Left cardiac atrium (tissue), 4 donors: ENCODE measurements at regions not wholly inside any gene's neighbourhood (a gene's known extent, or its start where the extent isn't known, plus 50 kb on each side); places are given as distances from the start of the nearest gene placed in this dataset.
"Not testable (repeated sequence)": the region's sequence is repeated elsewhere in the genome, so short reads cannot be mapped to it uniquely, and the experiment has no call there.

Source experiments
- ATAC-seq, 2 donors: fragments of 200-7000 bp; cut with Tn5 transposase; one replicate each; pipeline ENCODE4 v1.9.1; 2020; ENCODE audit warnings: mild to moderate bottlenecking in 2 of 2, moderate library complexity in 2 of 2
- DNase-seq: peaks from one replicate; pipeline ENCODE4 v3.0.0-alpha.2; 2020
- intact Hi-C, 2 donors: fragments of 100-400 bp; cut with DNase I; formaldehyde crosslinking; loops; one replicate each; pipeline versions ENCODE4 v1.14.1 to v1.15.1; 2022 to 2023
- donor health status: DM: no; HTN: yes; CAD: no.
- donor health status: DM: no; HTN: yes; CAD: no; lungs with severe emphysema.
- donor health status: DM: yes; HTN: yes; CAD: no.
- donor health status: Dilated cardiomyopathy.

DNA sequence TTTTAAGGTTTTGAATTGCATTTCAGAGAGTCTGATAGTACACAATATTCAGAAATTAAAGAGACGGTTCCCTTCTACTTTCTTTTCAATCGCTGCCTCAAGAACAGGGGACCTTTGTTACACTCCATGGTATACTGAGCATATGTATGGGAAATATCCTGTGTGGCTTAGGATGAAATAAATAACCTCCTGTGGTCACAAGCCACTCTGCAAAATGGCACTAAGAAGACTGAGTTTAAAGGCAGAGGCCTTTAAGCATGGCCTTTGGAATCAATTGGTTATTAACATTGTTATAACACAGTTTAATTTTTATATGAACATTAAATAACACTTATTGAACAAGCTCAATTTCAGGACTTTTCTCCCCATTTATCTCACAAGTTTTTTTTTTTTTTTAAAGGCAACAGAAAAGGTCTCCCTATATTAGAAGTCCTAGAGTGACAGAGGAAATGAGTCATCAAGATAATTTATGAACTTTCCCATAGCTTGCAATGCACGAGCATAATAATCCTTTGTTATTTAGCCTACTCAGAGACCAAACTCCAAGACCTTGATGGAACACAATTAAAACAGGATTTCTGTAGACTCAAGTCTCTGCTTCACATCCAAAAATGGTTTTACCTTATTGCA is 341.9 kb downstream of the TMEM167A start:
- DNase-seq = no peak
- peak in 1 of 2 donors; percentile 47 for ATAC-seq
- intact Hi-C loops = no loop called here

GRCh38 chr5:82734347-82734746 is 342.8 kb downstream of the TMEM167A start:
- no peak for DNase-seq
- intact Hi-C loops = no loop called here
- peak in 1 of 2 donors; percentile 49 for ATAC-seq

- no peak for DNase-seq
- no peak for ATAC-seq
Measured at GRCh38 chr5:82730913-82731312, 346.3 kb downstream of the TMEM167A start.

GRCh38 chr5:82728926-82729702 is 348.1 kb downstream of the TMEM167A start:
- no peak for ATAC-seq
- intact Hi-C loops = no loop called here
- DNase-seq = no peak

More at GRCh38 chr5:82730913-82731312, 346.3 kb downstream of the TMEM167A start:
- intact Hi-C loops = no loop called here

- DNase-seq (no peak), ATAC-seq (no peak)
- intact Hi-C loops = no loop called here
Measured at GRCh38 chr5:82723168-82723567, 354.0 kb downstream of the TMEM167A start.

DNA sequence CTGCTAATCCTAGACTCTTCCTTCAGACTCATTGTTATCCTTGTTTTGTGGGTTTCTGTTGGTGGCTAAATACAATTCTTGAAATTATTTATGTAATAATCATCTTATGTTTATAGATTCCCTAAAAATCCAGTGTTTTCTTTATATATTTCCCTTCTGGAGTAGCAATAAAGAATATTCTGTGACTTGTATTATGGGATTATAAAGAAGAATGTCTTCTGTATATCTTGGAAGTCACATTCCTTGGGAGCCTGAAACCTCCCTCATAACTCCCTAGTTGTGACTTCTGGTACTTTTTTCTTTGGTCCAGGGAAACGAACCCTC is 356.1 kb downstream of the TMEM167A start:
- ATAC-seq (no peak), DNase-seq (no peak)
- intact Hi-C loops = no loop called here

DNA sequence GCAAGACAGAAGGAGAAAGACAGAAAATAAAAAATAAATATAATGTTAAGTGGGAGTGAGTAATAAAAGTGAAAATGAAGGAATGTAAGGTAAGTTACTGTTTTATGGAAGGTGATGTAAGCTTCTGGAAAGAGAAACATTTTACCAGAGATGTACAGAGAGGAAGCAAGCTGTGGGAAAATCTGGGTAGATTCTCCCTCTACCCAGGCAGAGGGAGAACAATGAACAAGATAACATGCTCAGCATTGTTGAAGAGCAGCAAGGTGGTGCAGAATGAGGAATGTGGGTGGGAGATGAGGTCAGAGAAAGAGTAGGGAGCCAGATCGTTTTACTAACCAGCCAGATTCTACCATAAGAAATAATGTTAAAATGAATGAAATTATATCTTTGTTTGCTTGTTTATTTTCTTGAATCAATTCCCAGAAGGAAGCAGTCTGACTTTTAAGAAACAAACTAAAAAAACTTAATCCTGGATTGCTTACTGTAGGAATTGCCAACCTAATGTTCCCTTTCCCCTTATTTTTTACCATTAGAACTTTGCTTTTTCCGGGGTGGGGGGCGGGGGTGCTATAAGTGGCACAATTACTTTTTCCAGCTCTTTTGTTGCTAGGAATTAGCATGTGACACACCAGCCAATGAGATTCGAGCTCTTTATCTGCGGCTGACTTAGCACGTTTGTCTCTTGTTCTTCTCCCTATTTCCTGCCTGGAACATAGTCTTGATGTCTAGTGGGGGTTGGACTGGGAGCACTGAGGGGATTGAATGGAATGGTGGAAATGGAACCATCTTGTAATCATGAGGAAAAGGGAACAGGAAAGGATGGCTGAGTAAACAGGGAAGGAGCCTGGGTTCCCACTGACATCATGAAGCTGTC is 356.7 kb downstream of the TMEM167A start:
- ATAC-seq (no peak), DNase-seq (no peak)
- intact Hi-C loops = no loop called here

- ATAC-seq (peak; percentile 47 to 90), DNase-seq (peak; percentile 34)
- intact Hi-C loops = no loop called here
Measured at GRCh38 chr5:82719368-82719767, 357.8 kb downstream of the TMEM167A start.

- ATAC-seq (no peak), DNase-seq (no peak)
- intact Hi-C loops = no loop called here
Measured at GRCh38 chr5:82717738-82718137, 359.5 kb downstream of the TMEM167A start.

GRCh38 chr5:82714732-82715131 is 362.5 kb downstream of the TMEM167A start:
- ATAC-seq, intact Hi-C loops, DNase-seq: not testable (repeated sequence)

DNA sequence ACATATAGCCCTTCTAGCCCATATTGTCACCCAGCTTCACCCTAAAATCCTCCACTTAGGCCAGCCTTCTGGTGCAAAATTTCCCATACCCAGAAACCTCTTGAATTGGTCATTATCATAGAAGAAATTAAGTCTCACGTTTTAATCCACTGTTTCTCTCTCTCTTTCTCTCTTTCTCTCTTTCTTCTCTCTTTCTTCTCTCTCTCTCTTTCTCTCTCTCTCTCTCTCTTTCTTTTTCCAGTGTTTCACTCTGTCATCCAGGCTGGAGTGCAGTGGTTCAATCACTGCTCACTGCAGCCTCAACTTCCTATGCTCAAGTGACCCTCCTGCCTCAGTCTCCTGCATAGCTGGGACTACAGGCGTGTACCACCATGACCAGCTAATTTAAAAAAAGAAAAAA is 363.4 kb downstream of the TMEM167A start:
- intact Hi-C loops = no loop called here
- DNase-seq = no peak

DNA sequence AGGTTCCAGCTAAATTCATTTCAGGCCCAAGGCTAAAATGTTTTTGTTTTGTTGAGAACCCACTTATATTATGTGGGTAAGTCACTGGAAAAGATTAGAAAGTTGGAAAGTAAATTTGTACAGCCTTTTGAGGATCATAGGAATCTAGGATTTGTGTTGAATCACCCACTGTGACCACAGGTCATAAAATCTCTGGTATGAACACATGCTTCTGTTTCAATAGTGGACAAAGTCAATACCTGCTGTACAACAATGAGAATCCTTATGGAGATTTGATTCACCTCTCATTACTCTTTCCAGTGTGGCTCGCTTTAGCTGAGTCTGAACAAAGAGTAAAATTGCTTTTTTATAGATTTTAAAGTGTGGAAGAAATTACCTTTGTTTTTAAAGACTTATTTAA is 369.5 kb downstream of the TMEM167A start:
- DNase-seq (no peak), ATAC-seq (no peak)
- intact Hi-C loops = no loop called here

More for the DNA sequence above, 363.4 kb downstream of the TMEM167A start:
- ATAC-seq = no peak

GRCh38 chr5:82704381-82704780 is 372.8 kb downstream of the TMEM167A start:
- intact Hi-C loops = no loop called here
- DNase-seq (no peak), ATAC-seq (no peak)

DNA sequence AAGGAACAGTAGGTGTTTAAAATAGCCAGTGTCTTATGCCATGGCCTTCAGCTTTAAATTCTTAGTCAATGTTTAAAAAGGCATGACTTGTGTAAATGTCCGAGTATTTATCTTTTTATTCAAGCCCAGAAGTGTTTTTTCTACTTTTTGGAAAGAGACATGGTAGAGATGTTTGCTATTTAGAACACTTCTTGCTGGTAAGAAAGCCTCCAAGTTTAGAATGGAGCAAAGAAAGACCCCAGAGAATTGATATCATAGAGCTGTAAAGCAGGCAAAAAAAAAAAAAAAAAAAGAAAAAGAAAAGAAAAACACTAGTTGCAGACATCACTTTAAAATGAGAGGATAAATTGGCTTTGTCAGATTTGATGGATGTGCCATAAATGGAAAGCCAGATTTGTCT is 375.1 kb downstream of the TMEM167A start:
- ATAC-seq = no peak
- no peak for DNase-seq
- intact Hi-C loops = no loop called here

DNA sequence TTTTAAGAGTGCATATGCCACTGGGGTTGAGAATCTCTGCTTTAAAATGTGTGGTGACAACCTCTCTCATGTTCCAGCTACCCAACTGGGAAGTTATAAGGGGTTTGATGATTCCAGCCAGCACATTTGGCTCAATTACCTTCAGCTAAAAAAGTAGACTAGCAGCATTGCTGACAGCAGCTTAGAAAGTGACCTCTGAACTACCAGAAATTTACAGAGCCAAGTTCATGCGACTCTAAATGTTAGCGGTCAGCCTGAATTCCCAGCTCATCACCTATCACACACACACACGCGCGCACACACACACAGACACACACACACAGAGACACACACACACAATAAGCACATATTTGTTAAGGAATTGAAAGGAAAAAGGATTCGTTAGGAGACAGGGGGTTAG is 377.5 kb downstream of the TMEM167A start:
- ATAC-seq (no peak), DNase-seq (no peak)
- intact Hi-C loops = no loop called here

DNA sequence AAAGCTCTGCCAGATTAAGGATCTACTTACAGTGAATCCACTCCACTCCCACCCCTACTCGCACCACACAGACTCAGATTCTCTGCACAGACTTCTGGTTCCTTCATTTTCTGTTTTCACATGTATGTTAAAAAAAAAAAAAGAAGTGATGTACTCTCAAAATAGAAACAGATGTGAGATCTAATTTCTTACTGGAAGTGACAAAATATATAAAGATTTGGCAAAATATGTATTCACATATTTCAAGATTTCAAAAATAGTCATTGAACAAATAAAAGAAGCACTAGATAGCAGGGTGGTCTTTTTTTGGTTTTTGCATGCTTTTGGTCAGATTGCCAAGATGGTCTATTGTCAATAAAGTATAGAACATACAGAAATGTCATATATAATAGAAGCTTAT is 379.2 kb downstream of the TMEM167A start:
- DNase-seq (no peak), ATAC-seq (no peak)
- intact Hi-C loops = no loop called here

GRCh38 chr5:82694711-82695285 is 382.4 kb downstream of the TMEM167A start:
- ATAC-seq (no peak), DNase-seq (no peak)
- intact Hi-C loops = no loop called here

- DNase-seq = no peak
- intact Hi-C loops = no loop called here
- ATAC-seq = no peak
Measured at GRCh38 chr5:82692826-82693225, 384.4 kb downstream of the TMEM167A start.

GRCh38 chr5:82684659-82685058 is 392.5 kb downstream of the TMEM167A start:
- DNase-seq (no peak), ATAC-seq (peak in 1 of 2 donors; percentile 36)
- intact Hi-C loops = no loop called here

DNA sequence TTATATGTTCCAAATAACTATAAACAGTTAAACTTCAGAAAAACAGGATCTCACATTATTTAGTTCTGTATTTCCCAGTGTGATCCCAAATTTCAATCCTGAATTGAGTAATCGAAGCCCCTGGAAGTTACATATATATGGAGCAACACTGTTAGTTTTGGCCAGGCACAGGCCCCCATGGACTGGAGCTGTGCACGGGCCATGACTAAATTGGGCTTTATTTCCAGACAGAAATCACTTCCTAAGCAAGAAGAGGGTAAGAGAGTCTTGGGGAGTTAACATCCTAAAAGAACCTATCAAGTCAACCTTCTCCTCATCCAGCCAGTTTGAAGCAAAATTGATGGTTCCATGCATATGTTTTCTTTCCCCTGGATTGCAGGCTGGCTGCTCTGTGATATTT is 393.0 kb downstream of the TMEM167A start:
- peak in 1 of 2 donors; percentile 55 for ATAC-seq
- no peak for DNase-seq

More for the DNA sequence above, 393.0 kb downstream of the TMEM167A start:
- intact Hi-C loops = no loop called here
